Astrocyte (in vitro differentiated cells and primary cell): ENCODE measurements at regions not wholly inside any gene's neighbourhood (a gene's known extent, or its start where the extent isn't known, plus 50 kb on each side); places are given as distances from the start of the nearest gene placed in this dataset.

ENCODE experiments used
- EZH2 ChIP-seq: IDR thresholded peaks from 2 replicates; pipeline ENCODE4 v1.6.1; 2012; ENCODE audit warnings: mild to moderate bottlenecking, low read length, inconsistent platforms; ENCODE audit not compliant: insufficient read depth
- TF ChIP-seq, protein P1 (sequence below): IDR thresholded peaks from 2 replicates; pipeline ENCODE4 v1.5.1; 2011; ENCODE audit warnings: low read depth, mild to moderate bottlenecking, inconsistent platforms, low read length, moderate library complexity; ENCODE audit not compliant: insufficient read depth

DNA sequence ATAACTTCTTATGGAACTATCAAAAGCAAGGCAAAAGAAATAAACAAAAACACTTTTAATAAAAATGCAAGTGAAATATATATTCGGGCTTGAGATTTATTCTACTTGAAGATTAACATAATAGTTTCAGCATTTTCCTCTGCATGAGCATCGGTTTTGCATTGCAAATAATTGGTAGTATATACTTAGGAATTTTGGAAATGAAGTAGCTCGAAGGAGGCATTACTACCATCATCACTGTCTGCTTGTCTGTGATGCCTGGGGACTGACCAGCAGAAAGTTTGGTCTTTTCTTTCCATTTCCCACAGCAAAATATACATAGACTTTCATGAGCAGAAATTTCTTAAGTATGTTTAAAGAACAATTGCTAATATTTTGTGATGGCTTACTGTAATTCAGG is 570.7 kb downstream of the HTR1B start:
- TF ChIP-seq, protein P1, sequence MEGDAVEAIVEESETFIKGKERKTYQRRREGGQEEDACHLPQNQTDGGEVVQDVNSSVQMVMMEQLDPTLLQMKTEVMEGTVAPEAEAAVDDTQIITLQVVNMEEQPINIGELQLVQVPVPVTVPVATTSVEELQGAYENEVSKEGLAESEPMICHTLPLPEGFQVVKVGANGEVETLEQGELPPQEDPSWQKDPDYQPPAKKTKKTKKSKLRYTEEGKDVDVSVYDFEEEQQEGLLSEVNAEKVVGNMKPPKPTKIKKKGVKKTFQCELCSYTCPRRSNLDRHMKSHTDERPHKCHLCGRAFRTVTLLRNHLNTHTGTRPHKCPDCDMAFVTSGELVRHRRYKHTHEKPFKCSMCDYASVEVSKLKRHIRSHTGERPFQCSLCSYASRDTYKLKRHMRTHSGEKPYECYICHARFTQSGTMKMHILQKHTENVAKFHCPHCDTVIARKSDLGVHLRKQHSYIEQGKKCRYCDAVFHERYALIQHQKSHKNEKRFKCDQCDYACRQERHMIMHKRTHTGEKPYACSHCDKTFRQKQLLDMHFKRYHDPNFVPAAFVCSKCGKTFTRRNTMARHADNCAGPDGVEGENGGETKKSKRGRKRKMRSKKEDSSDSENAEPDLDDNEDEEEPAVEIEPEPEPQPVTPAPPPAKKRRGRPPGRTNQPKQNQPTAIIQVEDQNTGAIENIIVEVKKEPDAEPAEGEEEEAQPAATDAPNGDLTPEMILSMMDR, result no peak
- no peak for TF ChIP-seq EZH2
